Ishikawa (cell line): ENCODE measurements at regions not wholly inside any gene's neighbourhood (a gene's known extent, or its start where the extent isn't known, plus 50 kb on each side); places are given as distances from the start of the nearest gene placed in this dataset.

Source experiments
- CEBPB ChIP-seq: IDR thresholded peaks from 2 replicates; pipeline ENCODE4 v1.6.1; 2012
- CREB1 ChIP-seq: IDR thresholded peaks from 2 replicates; pipeline ENCODE4 v1.6.1; 2012; ENCODE audit warnings: low read depth
- EGR1 ChIP-seq: IDR thresholded peaks from 2 replicates; pipeline ENCODE4 v1.6.1; 2012
- EP300 ChIP-seq: IDR thresholded peaks from 2 replicates; pipeline ENCODE4 v1.6.1; 2012; ENCODE audit warnings: borderline replicate concordance
- FOXM1 ChIP-seq: IDR thresholded peaks from 2 replicates; pipeline ENCODE4 v1.6.1; 2012; ENCODE audit warnings: low read depth, borderline replicate concordance
- NFIC ChIP-seq: IDR thresholded peaks from 2 replicates; pipeline ENCODE4 v1.6.1; 2012
- RAD21 ChIP-seq: IDR thresholded peaks from 2 replicates; pipeline ENCODE4 v1.6.1; 2012; ENCODE audit warnings: low read depth
- TAF1 ChIP-seq: IDR thresholded peaks from 2 replicates; pipeline ENCODE4 v1.6.1; 2012; ENCODE audit warnings: low read depth, mild to moderate bottlenecking
- TCF12 ChIP-seq: IDR thresholded peaks from 2 replicates; pipeline ENCODE4 v1.6.1; 2012; ENCODE audit warnings: low read depth
- TEAD4 ChIP-seq: IDR thresholded peaks from 2 replicates; pipeline ENCODE4 v1.6.1; 2012
- YY1 ChIP-seq: IDR thresholded peaks from 2 replicates; pipeline ENCODE4 v1.6.1; 2012; ENCODE audit warnings: low read depth
- ZBTB7A ChIP-seq: IDR thresholded peaks from 2 replicates; pipeline ENCODE4 v1.6.1; 2012; ENCODE audit warnings: low read depth
- TF ChIP-seq, protein P1 (sequence below): IDR thresholded peaks from 2 replicates; pipeline ENCODE4 v1.6.1; 2012; ENCODE audit warnings: low read depth, mild to moderate bottlenecking
- TF ChIP-seq, protein P2 (sequence below): IDR thresholded peaks from 2 replicates; pipeline ENCODE4 v1.6.1; 2012
- TF ChIP-seq, protein P3 (sequence below): IDR thresholded peaks from 2 replicates; pipeline ENCODE4 v1.6.1; 2012

- TF ChIP-seq EP300 (no peak), EGR1 (no peak), NFIC (no peak), YY1 (no peak), TCF12 (no peak), RAD21 (no peak), TAF1 (no peak), TEAD4 (no peak)
- TF ChIP-seq, protein P1, sequence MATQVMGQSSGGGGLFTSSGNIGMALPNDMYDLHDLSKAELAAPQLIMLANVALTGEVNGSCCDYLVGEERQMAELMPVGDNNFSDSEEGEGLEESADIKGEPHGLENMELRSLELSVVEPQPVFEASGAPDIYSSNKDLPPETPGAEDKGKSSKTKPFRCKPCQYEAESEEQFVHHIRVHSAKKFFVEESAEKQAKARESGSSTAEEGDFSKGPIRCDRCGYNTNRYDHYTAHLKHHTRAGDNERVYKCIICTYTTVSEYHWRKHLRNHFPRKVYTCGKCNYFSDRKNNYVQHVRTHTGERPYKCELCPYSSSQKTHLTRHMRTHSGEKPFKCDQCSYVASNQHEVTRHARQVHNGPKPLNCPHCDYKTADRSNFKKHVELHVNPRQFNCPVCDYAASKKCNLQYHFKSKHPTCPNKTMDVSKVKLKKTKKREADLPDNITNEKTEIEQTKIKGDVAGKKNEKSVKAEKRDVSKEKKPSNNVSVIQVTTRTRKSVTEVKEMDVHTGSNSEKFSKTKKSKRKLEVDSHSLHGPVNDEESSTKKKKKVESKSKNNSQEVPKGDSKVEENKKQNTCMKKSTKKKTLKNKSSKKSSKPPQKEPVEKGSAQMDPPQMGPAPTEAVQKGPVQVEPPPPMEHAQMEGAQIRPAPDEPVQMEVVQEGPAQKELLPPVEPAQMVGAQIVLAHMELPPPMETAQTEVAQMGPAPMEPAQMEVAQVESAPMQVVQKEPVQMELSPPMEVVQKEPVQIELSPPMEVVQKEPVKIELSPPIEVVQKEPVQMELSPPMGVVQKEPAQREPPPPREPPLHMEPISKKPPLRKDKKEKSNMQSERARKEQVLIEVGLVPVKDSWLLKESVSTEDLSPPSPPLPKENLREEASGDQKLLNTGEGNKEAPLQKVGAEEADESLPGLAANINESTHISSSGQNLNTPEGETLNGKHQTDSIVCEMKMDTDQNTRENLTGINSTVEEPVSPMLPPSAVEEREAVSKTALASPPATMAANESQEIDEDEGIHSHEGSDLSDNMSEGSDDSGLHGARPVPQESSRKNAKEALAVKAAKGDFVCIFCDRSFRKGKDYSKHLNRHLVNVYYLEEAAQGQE: no peak
- TF ChIP-seq, protein P2, sequence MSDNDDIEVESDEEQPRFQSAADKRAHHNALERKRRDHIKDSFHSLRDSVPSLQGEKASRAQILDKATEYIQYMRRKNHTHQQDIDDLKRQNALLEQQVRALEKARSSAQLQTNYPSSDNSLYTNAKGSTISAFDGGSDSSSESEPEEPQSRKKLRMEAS: no peak
Measured at GRCh38 chr16:82280867-82281266, 110.8 kb upstream of the MPHOSPH6 start.

DNA sequence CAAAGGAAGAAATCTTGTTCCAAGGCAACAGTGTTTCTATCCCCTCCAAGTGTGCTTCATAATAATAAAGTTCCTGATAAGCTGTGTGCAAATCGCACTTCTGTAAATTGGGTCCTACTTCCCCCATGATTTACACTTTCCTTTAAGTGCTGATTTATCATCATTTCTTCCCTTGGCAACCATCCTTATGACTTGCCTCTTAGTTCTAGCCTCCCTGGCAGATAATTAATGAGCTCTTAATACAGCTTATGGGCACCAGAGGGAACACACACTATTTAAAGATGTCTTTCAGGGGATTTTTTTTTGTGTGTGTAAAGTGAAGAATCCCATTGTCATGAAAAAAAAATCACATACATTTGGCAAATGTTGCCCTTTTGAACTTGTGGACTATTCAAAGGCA lies 101.6 kb upstream of the MPHOSPH6 start:
- TF ChIP-seq FOXM1 (no peak), EGR1 (no peak), YY1 (no peak), CEBPB (no peak)

DNA sequence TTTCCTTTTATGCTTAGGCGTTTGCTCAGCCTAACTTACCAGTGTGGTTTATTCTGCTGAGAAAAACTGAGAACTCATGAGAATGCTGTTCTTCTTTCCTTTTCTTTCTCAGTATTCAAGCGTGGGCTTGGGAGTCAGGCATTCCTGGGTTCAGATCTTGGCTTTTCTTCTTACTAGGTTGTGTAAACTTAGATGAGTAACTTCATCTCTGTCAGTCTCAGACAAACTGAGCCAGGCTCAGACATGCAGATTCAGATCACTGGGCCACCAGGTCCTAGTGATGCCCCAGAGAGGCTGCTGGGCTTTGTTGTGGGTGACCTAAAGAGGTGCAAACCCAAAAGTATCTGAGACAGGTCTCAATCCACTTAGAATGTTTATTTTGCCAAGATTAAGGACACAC lies 95.8 kb upstream of the MPHOSPH6 start:
- TF ChIP-seq YY1: no peak
- no peak for TF ChIP-seq RAD21
- TF ChIP-seq, protein P3, sequence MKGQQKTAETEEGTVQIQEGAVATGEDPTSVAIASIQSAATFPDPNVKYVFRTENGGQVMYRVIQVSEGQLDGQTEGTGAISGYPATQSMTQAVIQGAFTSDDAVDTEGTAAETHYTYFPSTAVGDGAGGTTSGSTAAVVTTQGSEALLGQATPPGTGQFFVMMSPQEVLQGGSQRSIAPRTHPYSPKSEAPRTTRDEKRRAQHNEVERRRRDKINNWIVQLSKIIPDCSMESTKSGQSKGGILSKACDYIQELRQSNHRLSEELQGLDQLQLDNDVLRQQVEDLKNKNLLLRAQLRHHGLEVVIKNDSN: no peak
- TF ChIP-seq CREB1: no peak
- TF ChIP-seq TAF1: no peak
- no peak for TF ChIP-seq EP300
- TF ChIP-seq EGR1: no peak
- TF ChIP-seq, protein P2: no peak
- no peak for TF ChIP-seq ZBTB7A
- no peak for TF ChIP-seq NFIC
- no peak for TF ChIP-seq CEBPB
- no peak for TF ChIP-seq FOXM1
- no peak for TF ChIP-seq TEAD4
- no peak for TF ChIP-seq TCF12
- TF ChIP-seq, protein P1: no peak

DNA sequence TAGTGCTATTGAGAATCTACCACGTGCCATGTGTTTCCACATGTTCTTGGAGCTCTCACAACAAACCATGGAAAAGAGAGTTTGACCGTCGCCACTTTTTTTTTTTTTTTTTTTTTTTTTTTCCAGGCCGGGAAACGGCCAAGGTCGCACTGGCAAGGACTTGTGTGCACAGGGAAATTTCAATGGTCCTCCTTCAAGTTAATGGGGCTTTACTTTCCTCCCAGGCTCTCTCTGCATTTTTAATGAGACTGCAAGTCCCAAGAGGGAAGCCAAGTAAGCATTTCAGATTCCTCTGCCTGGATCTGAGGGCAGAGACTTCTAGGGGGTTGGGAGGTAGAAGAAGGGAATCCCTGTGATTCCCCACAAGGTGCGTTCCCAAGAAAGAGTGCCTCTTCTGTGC lies 94.7 kb upstream of the MPHOSPH6 start:
- no peak for TF ChIP-seq EGR1
- TF ChIP-seq RAD21: no peak
- no peak for TF ChIP-seq CREB1
- no peak for TF ChIP-seq ZBTB7A
- no peak for TF ChIP-seq EP300
- TF ChIP-seq TEAD4: no peak
- no peak for TF ChIP-seq CEBPB
- no peak for TF ChIP-seq FOXM1
- TF ChIP-seq YY1: no peak
- TF ChIP-seq TAF1: no peak

DNA sequence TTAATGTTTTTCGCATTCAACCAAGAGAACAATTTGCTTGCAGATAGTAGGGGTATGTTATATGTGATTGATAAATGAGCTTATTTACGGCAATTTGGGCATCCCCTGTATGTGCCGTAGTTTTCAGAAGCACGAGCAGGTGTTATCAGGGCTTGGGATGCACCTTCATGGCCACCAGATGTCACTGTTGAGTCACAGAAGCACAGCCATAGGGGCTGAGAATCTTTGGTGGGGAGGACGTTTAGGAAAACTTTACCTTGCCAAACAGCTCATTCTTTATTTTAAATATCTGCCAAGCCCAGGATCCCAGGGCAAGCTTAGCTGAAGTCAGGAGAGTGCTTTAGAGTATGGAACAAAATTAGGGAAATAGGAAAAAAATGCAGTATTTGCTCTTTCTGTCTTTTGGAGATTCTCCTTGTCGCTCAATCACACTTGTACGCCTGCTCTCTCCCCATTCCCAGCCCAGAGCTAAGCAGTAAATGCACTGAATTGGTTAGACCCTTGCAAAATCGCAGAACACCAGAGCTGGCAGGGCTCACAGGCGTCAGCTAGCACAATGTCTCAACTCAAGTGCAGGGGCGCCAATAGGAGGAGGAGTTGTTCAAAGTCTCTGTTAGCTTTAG lies 93.6 kb upstream of the MPHOSPH6 start:
- TF ChIP-seq RAD21: peak; percentile 98
- no peak for TF ChIP-seq ZBTB7A
- TF ChIP-seq, protein P1: no peak

GRCh38 chr16:82262244-82262643 lies 92.2 kb upstream of the MPHOSPH6 start:
- no peak for TF ChIP-seq RAD21
- TF ChIP-seq NFIC: no peak
- TF ChIP-seq, protein P3: no peak
- no peak for TF ChIP-seq TCF12
- TF ChIP-seq FOXM1: no peak
- no peak for TF ChIP-seq YY1
- TF ChIP-seq, protein P1: no peak
- TF ChIP-seq, protein P2: no peak
